ENCODE measurements at regions not wholly inside any gene's neighbourhood (a gene's known extent, or its start where the extent isn't known, plus 50 kb on each side); places are given as distances from the start of the nearest gene placed in this dataset.

DNA sequence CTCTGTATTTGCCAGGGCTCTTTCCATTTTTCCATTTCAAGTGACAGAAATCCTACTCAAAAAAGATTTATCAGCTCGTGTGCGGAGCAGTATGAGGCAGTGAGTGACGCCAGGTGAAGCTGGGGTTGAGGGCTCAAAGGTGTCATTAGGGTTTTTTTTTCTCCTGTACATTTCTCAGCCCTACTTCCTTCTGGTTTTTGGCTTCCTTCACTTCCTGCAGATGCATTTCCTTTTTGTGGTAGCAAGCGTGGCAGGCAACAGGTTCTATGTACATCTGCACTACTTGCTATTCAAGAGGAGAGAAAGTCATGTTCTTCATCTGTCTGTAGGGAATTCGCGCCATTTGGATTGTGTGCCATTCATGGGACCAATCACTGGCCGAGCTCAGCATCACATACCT, 52.8 kb upstream of the AOAH start:
- TF ChIP-seq, protein P1, sequence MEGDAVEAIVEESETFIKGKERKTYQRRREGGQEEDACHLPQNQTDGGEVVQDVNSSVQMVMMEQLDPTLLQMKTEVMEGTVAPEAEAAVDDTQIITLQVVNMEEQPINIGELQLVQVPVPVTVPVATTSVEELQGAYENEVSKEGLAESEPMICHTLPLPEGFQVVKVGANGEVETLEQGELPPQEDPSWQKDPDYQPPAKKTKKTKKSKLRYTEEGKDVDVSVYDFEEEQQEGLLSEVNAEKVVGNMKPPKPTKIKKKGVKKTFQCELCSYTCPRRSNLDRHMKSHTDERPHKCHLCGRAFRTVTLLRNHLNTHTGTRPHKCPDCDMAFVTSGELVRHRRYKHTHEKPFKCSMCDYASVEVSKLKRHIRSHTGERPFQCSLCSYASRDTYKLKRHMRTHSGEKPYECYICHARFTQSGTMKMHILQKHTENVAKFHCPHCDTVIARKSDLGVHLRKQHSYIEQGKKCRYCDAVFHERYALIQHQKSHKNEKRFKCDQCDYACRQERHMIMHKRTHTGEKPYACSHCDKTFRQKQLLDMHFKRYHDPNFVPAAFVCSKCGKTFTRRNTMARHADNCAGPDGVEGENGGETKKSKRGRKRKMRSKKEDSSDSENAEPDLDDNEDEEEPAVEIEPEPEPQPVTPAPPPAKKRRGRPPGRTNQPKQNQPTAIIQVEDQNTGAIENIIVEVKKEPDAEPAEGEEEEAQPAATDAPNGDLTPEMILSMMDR (conservative IDR thresholded peaks at IDR 0.05) = no peak
- Histone ChIP-seq H3K79me2 (ENCODE audit: insufficient read depth, low read length) (no peaks in the 10 kb centered on the region), H3K14ac (ENCODE audit: insufficient read depth, low read length) (no peak overlapping the region), H3K27ac (ENCODE audit: insufficient read length, low read depth, low read length) (no peak overlapping the region), H3K9ac (ENCODE audit: extremely low read depth, insufficient read length, low read length) (no peak overlapping the region), H4K20me1 (ENCODE audit: control insufficient read depth, insufficient read depth, insufficient read length) (no peaks in the 10 kb centered on the region), H2BK120ac (ENCODE audit: low read depth, low read length, poor library complexity, severe bottlenecking) (no peak overlapping the region), H3K27me3 (ENCODE audit: insufficient read depth, low read length) (no peaks in the 10 kb centered on the region), H2BK5ac (ENCODE audit: insufficient read length, low read length) (no peak overlapping the region), H3K23me2 (ENCODE audit: insufficient read length, low read depth, low read length, poor library complexity, severe bottlenecking) (no peaks in the 10 kb centered on the region), H2AK5ac (ENCODE audit: insufficient read length, low read length) (no peak overlapping the region), H4K91ac (ENCODE audit: insufficient read length, low read depth, low read length) (no peak overlapping the region), H3K56ac (ENCODE audit: insufficient read length, low read depth, low read length) (no peak overlapping the region), H3K23ac (ENCODE audit: insufficient read length, low read depth, low read length) (no peak overlapping the region), H3K4ac (ENCODE audit: low read depth, low read length) (no peak overlapping the region), H2BK20ac (ENCODE audit: low read depth, low read length, poor library complexity, severe bottlenecking) (no peak overlapping the region), H2AFZ (ENCODE audit: low read length) (no peak overlapping the region), H3K4me2 (ENCODE audit: insufficient read depth, insufficient read length, low read length) (no peak overlapping the region), H2BK15ac (ENCODE audit: low read depth, low read length) (no peak overlapping the region), H4K8ac (replicated peaks; ENCODE audit: insufficient read length, low read depth, low read length) (no peak overlapping the region), H3K9me3 (ENCODE audit: control insufficient read depth, low read depth, low read length) (no peaks in the 10 kb centered on the region), H2BK12ac (ENCODE audit: insufficient read length, low read depth, low read length) (no peak overlapping the region), H3K18ac (ENCODE audit: insufficient read length, low read depth, low read length) (no peak overlapping the region), H3K4me1 (ENCODE audit: insufficient read depth, low read length) (no peaks in the 10 kb centered on the region; the same call in 1 of the 2 replicates), H3K79me1 (ENCODE audit: insufficient read depth, low read depth, low read length, poor library complexity, severe bottlenecking) (no peaks in the 10 kb centered on the region), H3T11ph (ENCODE audit: low read length) (no peak overlapping the region), H4K5ac (ENCODE audit: insufficient read length, low read depth, low read length) (no peak overlapping the region)
- Mint-ChIP-seq H3K9me3 (no peaks in the 10 kb centered on the region), H3K27ac (no peak overlapping the region), H3K4me1 (peaks cover 7 to 12% of the 10 kb centered on the region in 2 experiments), H3K4me3 (no peak overlapping the region), H3K36me3 (ENCODE audit: insufficient read depth in 1 of 3, low read depth in 3 of 3) (no peaks in the 10 kb centered on the region), H3K27me3 (ENCODE audit: low read depth) (no peaks in the 10 kb centered on the region; the same call in 1 of the 2 replicates)
- WGBS (ENCODE audit: extremely low coverage, insufficient read length, low lambda C conversion rate) = no CpG with 5 or more reads among the region's 7 CpGs
- DNase-seq = no peak
